HG03432 (cell line): ENCODE measurements at regions not wholly inside any gene's neighbourhood (a gene's known extent, or its start where the extent isn't known, plus 50 kb on each side); places are given as distances from the start of the nearest gene placed in this dataset.
A peak's percentile ranks its signal among the peaks of the same experiment; 100 is the strongest.

Source experiments
- ATAC-seq: cut with Tn5 transposase; IDR thresholded peaks from one replicate; pipeline ENCODE4 v1.9.1; 2021; ENCODE audit warnings: mild to moderate bottlenecking, moderate library complexity; ENCODE audit not compliant: unreplicated experiment

DNA sequence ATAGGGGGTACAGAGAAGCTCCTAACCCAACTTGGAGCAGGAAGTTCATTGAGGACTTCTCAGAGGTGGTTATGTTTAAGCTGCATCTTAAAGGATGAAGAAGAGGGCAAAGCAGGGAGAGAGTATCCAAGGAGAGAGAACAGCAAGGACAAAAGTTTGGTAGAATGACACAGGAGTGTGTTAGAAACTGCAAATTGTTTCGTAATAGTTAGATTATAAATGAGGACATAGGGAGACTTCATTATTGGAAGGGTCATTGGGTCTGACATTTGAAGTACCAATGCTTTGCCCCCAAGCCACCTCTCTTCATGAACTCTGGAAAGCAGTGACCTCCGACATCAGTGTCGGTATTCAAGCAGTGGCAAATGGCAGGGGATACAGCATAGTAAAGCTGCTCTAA is 209.6 kb upstream of the JUN start:
- ATAC-seq = no peak

DNA sequence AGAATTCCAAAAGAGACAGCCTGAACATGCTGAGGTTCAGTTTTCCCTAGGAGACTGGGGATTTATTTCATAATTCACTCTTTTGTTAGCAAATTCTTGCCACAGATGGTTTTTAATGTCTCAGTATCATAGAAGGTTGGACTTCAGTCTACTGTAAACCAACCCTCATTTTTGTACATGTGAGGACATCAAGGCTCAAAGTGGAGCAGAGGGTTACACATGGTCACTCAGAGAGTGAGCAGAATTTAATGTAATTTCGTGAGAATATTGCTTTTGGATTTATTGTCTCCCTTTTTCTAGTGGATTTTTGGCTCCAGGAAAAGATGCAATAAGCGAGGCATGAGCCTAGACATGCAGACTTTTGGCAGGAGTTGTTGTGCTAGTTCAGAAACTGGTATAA is 210.8 kb upstream of the JUN start:
- ATAC-seq = no peak

DNA sequence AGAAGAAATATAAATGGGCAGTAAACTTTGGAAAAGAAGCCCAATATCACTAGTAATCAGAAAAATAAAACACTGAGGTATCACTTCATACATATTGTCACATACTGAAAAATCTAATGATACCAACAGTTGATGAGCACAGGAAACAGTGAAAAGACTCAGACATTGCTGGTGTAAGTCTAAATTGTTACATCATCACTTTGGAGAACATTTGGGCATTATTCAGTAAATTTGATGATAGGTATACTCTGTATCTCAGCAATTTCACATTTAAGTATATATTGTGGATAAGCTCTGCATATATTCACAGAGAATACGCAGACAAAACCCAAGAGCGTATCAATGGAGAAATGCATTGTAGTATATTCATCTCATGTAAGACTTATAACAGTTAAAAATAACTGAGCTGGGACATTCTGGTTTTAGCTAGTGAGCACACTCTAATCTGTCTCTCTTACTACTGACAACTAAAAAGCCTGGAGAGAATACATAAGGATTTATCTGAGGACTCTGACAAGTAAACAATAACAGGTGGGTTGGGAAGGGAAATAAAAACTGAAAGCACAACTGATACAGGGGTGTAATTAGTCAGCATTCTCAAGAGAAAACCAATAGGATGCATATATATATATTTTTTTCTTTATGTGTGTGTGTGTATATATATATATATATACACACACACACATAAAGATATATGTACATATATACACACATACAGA is 212.7 kb upstream of the JUN start:
- ATAC-seq = peak; percentile 95

DNA sequence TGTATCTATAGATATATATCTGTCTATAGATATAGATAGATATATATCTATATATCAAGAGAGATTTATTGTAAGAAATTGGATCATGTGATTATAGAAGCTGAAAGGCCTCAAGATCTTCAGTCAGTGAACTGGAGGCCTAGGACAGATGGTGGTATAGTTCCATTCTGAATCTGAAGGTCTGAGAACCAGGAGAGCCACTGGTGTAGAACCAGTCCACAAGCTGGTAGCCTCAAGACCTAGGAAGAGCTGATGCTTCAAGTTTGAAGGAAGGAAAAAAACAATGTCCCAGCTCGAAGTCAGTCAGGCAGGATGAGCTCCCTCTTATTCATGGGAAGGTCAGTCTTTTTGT is 213.2 kb upstream of the JUN start:
- ATAC-seq = peak; percentile 66

DNA sequence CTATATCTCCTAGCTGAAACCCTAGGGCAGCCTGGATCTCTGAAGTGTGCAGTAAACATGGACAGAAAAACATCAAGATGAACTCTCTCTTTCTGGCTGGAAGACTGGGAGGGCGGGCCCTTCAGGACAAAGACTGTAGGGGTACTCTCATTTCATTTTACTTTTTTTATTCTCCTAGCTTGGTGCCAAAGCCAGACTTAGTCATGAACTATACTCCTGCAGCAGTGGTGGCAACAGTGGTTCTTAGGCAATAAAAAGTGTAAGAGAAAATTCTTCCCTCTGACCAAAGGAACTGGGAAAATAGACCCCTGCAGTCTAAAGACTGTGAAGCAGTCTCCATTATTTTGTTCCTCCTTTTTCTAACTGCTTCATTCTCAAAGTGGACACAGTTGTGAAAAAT is 213.8 kb upstream of the JUN start:
- ATAC-seq = no peak

DNA sequence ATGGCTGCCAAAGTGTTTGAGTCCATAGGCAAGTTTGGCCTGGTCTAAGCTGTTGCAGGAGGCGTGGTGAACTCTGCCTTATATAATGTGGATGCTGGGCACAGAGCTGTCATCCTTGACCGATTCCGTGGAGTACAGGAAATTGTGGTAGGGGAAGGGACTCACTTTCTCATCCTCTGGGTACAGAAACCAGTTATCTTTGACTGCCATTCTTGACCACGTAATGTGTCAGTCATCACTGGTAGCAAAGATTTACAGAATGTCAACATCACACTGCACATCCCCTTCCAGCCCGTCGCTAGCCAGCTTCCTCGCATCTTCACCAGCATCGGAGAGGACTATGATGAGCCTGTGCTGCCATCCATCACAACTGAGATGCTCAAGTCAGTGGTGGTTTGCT is 215.8 kb upstream of the JUN start:
- no peak for ATAC-seq

DNA sequence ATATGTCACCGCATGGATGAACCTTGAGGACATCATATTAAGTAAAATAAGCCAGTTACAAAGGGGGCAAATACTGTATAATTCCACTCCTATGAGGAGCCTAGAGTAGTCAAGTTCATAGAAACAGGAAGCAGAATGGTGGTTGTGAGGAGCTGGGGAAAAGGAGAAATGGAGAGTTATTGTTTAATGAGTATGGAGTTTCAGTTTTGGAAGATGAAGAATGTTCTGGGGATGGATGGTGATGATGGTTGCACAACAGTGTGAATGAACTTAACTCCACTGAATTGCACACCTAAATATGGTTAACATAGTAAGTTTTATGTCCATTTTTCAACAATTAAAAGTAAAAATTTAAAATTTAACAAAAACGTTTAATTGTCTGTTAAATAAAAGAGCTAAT is 220.9 kb upstream of the JUN start:
- no peak for ATAC-seq

DNA sequence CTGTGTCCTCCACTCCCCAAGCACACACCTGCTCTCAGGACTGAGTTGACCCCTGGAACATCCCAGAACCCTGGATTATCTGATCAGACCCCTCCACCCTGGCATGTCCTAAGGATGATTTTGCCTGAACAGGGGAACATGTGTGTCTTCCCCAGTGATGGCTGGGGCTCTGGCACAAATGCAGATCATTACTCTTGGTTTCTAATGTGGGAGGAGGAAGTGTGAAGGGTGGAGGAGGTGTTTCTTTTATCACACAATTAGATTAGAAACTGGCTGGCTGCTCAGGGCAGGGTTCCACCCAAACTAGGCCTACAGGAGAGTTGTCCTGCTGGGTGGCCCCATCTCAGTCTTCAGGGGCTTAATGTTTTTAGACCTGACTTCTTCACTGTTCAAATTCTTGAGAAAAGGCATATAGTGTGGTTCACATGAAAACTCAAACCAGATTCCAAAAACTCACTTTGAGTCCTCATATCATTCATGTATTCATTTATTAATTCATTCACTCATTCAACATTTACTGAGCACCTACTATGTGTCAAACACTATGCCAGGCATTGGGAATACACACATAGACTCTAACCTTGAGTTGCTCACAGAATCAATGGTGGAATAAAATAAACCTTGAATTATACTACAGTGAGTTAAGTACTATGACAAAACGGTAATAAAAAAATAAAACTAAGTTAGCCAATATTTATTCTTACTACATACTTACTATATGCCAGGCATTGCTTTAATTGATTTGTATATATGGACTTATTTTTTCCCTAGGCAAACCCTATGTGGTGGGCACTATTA is 221.8 kb upstream of the JUN start:
- peak; percentile 62 for ATAC-seq

DNA sequence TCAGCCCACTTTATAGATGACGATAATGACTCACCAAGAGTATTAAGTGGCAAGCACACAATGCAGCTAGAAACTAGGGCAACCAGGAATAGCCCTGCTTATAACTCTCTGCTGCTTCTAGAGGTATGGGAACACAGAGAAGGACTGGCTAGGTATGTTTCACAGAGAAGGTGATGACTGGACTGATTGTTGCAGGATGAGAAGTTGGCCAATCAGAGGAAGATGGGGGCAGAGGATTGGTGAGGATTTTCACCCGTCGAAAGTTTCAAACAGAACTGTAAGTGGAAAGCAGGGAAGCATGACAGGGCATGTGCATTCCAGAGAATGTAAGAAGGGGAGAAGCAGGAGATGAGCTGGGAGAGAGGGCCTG is 222.4 kb upstream of the JUN start:
- no peak for ATAC-seq

DNA sequence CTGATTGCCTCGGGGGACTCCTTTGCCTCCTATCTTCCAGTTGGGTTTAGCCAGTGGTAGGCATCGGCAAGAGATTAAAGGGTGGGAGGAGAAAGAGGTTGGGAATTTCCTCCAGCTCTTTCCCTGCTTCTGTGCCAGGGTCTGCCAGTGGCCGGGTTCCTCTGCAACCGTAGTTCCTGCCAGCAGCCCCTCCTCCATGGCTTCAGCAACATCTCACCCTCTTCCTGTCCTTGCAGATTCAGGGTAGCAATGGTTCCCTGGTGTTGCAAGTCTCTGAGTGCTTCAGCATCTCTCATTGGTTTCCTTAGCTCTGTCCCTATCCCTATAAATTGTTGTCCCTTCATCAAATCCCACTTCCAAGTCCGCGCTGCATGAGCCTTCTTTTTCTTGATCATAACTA is 223.1 kb upstream of the JUN start:
- no peak for ATAC-seq

DNA sequence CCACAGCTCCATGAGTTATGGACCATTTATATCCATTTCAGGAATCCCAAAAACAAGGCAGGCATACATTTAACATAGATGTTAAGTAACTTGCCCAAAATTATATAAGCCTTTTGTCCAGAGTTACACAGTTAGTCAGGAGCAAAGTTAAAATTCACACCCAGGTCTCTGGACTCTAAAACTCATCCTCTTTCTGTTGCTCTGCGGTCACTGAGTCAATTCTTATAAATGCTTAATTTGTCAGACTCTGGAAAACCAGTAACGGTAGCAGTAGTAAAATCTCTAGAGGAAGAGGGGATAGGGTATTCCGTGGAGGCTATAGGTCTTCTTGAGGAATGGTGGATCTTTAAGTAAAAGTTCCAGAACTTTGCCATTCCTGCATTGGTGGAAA is 223.6 kb upstream of the JUN start:
- peak; percentile 25 for ATAC-seq

DNA sequence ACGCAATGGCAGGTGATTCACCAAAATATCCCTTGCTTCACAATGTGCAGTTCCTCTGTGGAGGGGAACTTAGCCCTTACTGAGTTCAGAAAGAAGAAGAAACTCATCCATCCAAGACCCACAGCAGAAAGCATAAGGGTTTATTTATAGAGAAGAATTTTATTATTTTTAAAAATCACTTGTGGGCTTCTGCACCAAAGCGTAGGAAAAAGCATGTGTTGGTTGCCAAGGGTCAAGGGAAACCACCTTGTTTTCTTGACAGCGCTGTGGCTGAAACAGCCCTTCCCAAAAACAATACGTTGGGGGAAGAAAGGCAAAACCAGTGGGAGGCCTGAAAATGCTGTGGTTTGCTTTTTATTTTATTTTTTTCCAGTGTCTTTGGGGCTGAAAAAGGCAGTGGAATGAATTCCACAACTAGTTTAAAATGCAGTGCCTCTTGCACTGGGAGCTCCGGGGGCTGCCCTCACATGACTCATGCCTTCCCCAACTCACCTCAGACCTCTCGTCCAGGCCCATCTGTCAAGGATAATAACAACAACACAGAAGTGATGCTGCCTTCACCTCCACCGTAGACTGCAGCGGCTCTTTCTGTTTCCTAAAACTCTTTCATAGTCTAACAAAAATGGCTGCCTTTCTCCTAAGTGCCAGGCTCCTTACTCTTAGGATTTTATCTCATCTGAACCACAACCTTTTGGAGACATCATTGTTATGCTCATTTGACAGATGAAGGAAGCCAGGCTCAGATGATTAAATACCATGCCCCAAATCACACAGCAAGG is 224.2 kb upstream of the JUN start:
- ATAC-seq = peak; percentile 55

DNA sequence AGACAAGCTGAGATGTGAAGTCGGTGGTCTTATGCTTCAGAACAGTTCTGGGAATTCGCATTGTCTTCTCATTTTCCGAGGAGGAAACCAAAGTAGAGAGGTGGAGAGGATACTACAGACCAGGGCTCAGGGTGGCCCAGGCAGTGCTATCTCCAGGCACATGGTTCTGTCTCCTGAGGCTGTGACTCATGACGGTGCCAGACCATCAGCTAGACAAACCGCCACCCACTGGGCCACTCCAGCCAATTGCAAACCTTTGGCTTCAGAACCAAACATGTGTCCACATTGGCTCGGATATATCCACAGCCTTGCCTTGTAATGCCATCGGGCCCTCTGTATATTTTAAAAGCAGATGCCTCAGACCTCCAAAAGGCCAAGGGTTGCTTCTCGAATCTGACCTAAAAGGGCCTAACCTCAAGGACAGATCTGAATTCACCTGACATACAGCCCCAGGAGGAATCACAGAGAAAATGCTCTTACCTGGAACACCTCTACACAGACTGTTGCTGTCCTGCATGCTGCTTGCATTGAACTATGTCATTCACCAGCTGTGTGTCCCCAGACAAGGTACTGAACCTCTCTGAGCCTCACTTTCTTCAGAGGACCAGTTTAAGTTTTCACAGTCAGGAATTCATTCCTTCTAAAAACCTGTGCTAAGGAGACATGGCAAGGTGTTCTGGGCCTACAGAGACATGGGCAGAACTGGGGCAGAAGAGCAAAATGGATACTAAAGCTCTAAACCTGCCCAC is 224.9 kb upstream of the JUN start:
- no peak for ATAC-seq

DNA sequence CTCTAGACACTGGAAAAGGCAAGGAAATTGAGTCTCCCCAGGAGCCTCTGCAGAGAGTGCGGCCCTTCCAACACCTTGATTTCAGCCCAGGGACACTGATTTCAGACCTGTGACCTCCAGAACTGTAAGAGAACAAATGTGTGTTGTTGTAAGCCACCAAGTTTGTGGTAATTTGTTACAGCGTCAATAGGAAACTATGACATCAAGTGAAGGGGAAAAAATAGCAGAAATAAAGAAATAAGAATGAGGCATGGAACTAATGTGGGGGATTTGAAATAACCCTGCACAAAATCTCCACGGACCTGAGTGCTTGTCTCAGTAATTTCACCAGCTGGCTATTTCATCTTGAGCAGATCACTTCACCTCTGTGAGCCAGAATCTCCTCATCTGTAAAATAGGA is 227.8 kb upstream of the JUN start:
- no peak for ATAC-seq

DNA sequence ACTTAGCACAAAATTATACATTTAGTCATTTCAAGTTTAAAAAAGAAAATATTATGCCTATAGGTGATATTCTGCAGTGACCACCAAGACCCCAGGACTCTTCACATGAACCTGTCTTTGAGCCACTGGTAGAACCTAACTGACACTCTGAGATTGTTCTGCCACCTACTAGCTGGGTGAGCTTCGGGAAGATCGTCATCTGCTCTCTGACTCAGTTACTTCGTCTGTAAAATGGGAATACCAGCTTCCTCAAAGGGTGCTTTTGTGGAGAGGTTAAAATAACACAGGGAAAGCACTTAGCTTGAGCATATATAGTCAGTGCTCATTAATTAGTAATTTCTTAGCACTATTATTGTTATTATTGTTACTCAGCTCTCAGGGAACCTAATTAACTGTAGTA is 228.5 kb upstream of the JUN start:
- no peak for ATAC-seq

DNA sequence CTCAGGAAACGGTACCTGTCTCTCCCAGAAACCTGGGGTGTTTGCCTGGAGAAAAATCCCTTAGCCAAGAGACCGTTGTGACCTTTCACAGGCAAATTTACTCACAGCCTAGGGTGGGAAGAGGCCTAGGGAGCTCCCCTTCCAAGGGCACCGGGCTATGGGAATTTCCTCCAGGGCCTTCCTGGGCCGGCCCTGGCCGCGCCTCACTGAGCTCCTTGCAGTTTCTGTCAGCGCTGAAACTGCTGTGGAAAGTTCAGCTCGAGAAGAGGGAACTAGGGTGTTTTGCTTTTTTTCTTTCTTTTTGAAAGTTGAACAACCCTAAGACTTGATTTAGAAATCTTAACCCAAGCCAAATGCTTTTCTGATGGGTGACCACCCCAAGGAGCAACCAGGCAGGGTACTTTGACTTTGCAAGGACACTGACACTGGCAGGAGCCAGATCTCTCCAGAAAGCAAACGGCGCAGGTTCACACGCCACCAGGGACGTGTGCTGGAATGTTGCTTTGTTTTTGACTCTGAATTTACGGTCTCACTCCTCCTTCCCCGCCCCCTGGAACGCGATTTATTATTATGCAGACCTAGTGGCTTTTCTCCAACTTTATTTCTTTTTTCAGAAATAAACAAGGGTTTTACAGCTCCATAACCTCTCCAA is 229.6 kb upstream of the JUN start:
- peak; percentile 70 for ATAC-seq

DNA sequence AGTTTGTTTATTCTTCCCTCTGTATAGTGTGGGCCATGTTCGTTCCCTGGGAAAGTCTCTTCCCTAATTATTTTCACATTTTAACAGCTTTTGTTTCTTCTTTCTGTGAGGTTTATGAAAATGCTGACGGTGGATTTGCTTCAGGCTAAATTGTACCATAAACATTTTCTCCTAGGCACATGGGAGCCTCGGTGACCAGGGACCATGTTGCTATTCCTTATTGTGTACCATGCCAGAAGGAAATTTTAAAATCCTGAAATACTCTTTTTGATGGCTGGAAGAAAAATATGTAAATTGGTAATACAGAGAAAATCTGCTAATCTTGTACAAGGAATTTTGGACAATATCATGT is 230.1 kb upstream of the JUN start:
- ATAC-seq = no peak

DNA sequence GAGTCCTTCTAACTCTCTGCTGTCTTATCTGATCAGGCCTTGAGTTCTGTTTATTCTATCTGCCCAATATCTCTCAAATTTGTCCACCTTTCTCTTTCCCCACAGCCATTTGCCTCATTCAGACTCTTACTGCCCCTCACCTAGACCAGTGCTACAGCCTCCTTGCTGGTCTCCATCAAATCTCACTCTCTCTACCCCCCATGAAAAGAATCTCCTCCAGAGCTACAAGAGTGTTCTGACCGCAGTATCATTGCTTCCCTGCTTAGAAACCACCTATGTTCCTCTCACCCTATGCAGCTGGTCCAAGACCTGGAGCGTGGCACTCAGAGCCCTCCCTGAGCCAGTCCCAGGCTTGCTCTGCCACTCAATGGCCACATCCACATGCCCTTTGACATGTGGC is 231.0 kb upstream of the JUN start:
- ATAC-seq = no peak

DNA sequence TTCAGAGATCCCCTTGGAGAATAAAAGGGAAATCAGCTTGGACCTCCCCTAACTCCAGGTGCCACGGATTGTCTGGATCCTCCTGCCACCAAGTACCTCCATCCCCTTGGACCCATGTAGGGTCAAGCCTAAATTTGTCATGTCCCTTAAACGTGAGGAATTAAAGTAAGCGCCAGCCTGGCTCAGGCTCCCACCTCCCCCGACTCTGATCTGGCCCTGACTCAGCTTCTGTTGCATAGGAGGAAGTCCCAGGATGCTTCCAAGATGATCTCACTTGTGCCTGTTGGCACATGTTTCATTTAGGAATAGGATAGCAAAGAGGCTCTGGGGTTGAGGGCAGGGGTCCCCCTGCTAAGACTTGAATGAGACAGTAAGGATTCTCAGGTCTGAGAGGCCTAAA is 231.9 kb upstream of the JUN start:
- ATAC-seq = no peak

DNA sequence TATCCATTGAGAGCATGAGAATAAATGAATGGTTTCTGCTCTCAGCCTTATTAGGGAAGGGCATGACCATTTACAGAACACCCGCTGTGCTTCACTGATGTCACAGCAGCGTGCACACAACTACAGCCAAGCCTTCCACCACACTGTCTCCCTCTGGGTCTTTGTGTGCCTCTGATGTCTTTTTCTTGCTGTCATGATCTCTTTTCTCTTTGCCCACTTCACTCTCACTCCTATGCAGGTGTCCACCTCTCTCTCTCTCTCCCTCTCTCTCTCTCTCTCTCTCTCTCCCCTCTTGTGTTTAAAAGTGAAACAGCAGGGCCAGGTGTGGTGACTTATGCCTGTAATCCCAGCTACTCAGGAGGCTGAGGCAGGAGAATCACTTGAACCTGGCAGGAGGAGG is 232.5 kb upstream of the JUN start:
- no peak for ATAC-seq
